Colonic mucosa (tissue), 4 donors: ENCODE measurements at regions not wholly inside any gene's neighbourhood (a gene's known extent, or its start where the extent isn't known, plus 50 kb on each side); places are given as distances from the start of the nearest gene placed in this dataset.

Source experiments
- DNase-seq: peaks from one replicate; pipeline ENCODE4 v3.0.0-alpha.2; 2020
- H3K27ac ChIP-seq: fragments of 200-600 bp; one replicate; pipeline ENCODE4 v1.8.0; 2021
- H3K27me3 ChIP-seq: fragments of 200-600 bp; one replicate; pipeline ENCODE4 v1.8.0; 2021
- H3K36me3 ChIP-seq: fragments of 200-600 bp; one replicate; pipeline ENCODE4 v1.8.0; 2021
- H3K4me1 ChIP-seq: fragments of 200-600 bp; one replicate; pipeline ENCODE4 v1.8.0; 2021; ENCODE audit warnings: mild to moderate bottlenecking
- H3K4me3 ChIP-seq: fragments of 200-600 bp; one replicate; pipeline ENCODE4 v1.8.0; 2021
- H3K9ac ChIP-seq, 2 donors: one replicate each; pipeline ENCODE4 v1.7.0; 2013; ENCODE audit warnings: control low read depth in 2 of 2, low read depth in 2 of 2, low read length in 2 of 2
- H3K9me3 ChIP-seq: fragments of 200-600 bp; one replicate; pipeline ENCODE4 v1.8.0; 2021
- CTCF ChIP-seq: fragments of 200-600 bp; IDR thresholded peaks from one replicate; pipeline ENCODE4 v1.8.0; 2022; ENCODE audit warnings: antibody characterized with exemption, mild to moderate bottlenecking
- intact Hi-C: fragments of 100-400 bp; cut with DNase I; formaldehyde crosslinking; loops from one replicate; pipeline ENCODE4 v1.14.1; 2022
- donor health status: healthy.
- donor health status: DM: no; HTN: no; CAD: no.
- donor health status: DM: no; HTN: no; CAD: no.

GRCh38 chr5:129853588-129853987, 50.7 kb upstream of the CHSY3 start:
- TF ChIP-seq CTCF: no peak
- H3K9ac ChIP-seq: no peak overlapping the region
- H3K27ac ChIP-seq: no peak overlapping the region
- no peaks in the 10 kb centered on the region for H3K4me1 ChIP-seq
- DNase-seq: no peak
- intact Hi-C loops: loop anchor here (2.0 kb wide), 1 partner anchor 81 kb away; no protein-coding TSS in a partner anchor
- H3K36me3 ChIP-seq: no peaks in the 10 kb centered on the region
- H3K27me3 ChIP-seq: no peaks in the 10 kb centered on the region
- no peak overlapping the region for H3K4me3 ChIP-seq
- H3K9me3 ChIP-seq: no peaks in the 10 kb centered on the region
